ENCODE measurements at regions not wholly inside any gene's neighbourhood (a gene's known extent, or its start where the extent isn't known, plus 50 kb on each side); places are given as distances from the start of the nearest gene placed in this dataset.

GRCh38 chr9:135415586-135415985 lies 64.0 kb upstream of the PPP1R26 start:
- no peaks in the 10 kb centered on the region for H3K9me3 Mint-ChIP-seq (ENCODE audit: insufficient read depth)
- H4K20me1 ChIP-seq (ENCODE audit: control insufficient read depth, insufficient read depth, low read length, poor library complexity, severe bottlenecking) = no peaks in the 10 kb centered on the region
- H3K9ac ChIP-seq (ENCODE audit: low read length) = no peak overlapping the region
- H2AFZ ChIP-seq (ENCODE audit: insufficient read depth, low read depth, low read length, poor library complexity, severe bottlenecking) = no peak overlapping the region
- peaks cover 0 to 10% (median 0%) of the 10 kb centered on the region in 4 experiments for H3K27me3 ChIP-seq (replicated peaks in 1 of 4; ENCODE audit: control extremely low read depth in 1 of 4, control insufficient read depth in 3 of 4, insufficient read depth in 4 of 4, low read length in 3 of 4)
- ChIA-PET CTCF (no interaction called here), POLR2A (no interaction called here)
- H3K79me2 ChIP-seq (ENCODE audit: control insufficient read depth, insufficient read depth, low read length) = no peaks in the 10 kb centered on the region
- H3K4me3 ChIP-seq (ENCODE audit: control extremely low read depth in 1 of 5, extremely low read depth in 1 of 5, insufficient read depth in 1 of 5, low read depth in 2 of 5, low read length in 4 of 5) = no peak overlapping the region
- H3K27me3 Mint-ChIP-seq = peaks cover 22% of the 10 kb centered on the region
- H3K36me3 ChIP-seq (replicated peaks in 1 of 2; ENCODE audit: control extremely low read depth in 1 of 2, control insufficient read depth in 1 of 2, extremely low read depth in 1 of 2, insufficient read depth in 2 of 2, low read length in 1 of 2) = no peaks in the 10 kb centered on the region
- H3K4me1 Mint-ChIP-seq = no peaks in the 10 kb centered on the region
- H3K4me2 ChIP-seq (replicated peaks; ENCODE audit: low read depth, low read length, poor library complexity, severe bottlenecking) = no peak overlapping the region
- intact Hi-C loops (cut with micrococcal nuclease) = no loop called here
- TF ChIP-seq EZH2 (IDR thresholded peaks at IDR 0.05; ENCODE audit: borderline replicate concordance, insufficient read depth, low read depth, low read length, poor library complexity, severe bottlenecking) (no peak), CTCF (IDR thresholded peaks at IDR 0.05) (no peak)
- no peaks in the 10 kb centered on the region for H3K4me1 ChIP-seq (ENCODE audit: control insufficient read depth in 2 of 2, insufficient read depth in 2 of 2, low read length in 2 of 2)
- H3K4me3 Mint-ChIP-seq = no peak overlapping the region
- H3K27ac Mint-ChIP-seq = no peak overlapping the region
- ATAC-seq (ENCODE audit: low read depth) (no peak), DNase-seq (no peak)
- H3K9me3 ChIP-seq (ENCODE audit: control extremely low read depth in 1 of 3, control insufficient read depth in 2 of 3, insufficient read depth in 1 of 3, low read length in 2 of 3) = no peaks in the 10 kb centered on the region
- 94% methylated on average over 10 of the region's 10 CpGs for WGBS (ENCODE audit: insufficient coverage)
- no peak overlapping the region for H3K27ac ChIP-seq (ENCODE audit: low read length in 2 of 2)

- no peak overlapping the region for H3K27ac Mint-ChIP-seq
Observed at GRCh38 chr9:135416664-135417290, 62.8 kb upstream of the PPP1R26 start.

More at GRCh38 chr9:135416664-135417290, 62.8 kb upstream of the PPP1R26 start:
- Histone ChIP-seq H3K9ac (ENCODE audit: low read length) (no peak overlapping the region), H2AFZ (ENCODE audit: insufficient read depth, low read depth, low read length, poor library complexity, severe bottlenecking) (no peak overlapping the region), H3K27ac (ENCODE audit: low read length in 2 of 2) (no peak overlapping the region), H3K4me1 (ENCODE audit: control insufficient read depth in 2 of 2, insufficient read depth in 2 of 2, low read length in 2 of 2) (no peaks in the 10 kb centered on the region), H3K4me2 (replicated peaks; ENCODE audit: low read depth, low read length, poor library complexity, severe bottlenecking) (no peak overlapping the region), H3K27me3 (replicated peaks in 1 of 4; ENCODE audit: control extremely low read depth in 1 of 4, control insufficient read depth in 3 of 4, insufficient read depth in 4 of 4, low read length in 3 of 4) (peaks cover 0 to 10% (median 0%) of the 10 kb centered on the region in 4 experiments), H3K4me3 (ENCODE audit: control extremely low read depth in 1 of 5, extremely low read depth in 1 of 5, insufficient read depth in 1 of 5, low read depth in 2 of 5, low read length in 4 of 5) (no peak overlapping the region), H3K9me3 (ENCODE audit: control extremely low read depth in 1 of 3, control insufficient read depth in 2 of 3, insufficient read depth in 1 of 3, low read length in 2 of 3) (no peaks in the 10 kb centered on the region), H4K20me1 (ENCODE audit: control insufficient read depth, insufficient read depth, low read length, poor library complexity, severe bottlenecking) (no peaks in the 10 kb centered on the region), H3K36me3 (replicated peaks in 1 of 2; ENCODE audit: control extremely low read depth in 1 of 2, control insufficient read depth in 1 of 2, extremely low read depth in 1 of 2, insufficient read depth in 2 of 2, low read length in 1 of 2) (no peaks in the 10 kb centered on the region), H3K79me2 (ENCODE audit: control insufficient read depth, insufficient read depth, low read length) (no peaks in the 10 kb centered on the region)
- ChIA-PET CTCF (interaction anchor here (1.0 kb wide), 1 partner anchor 967 kb away, joined by 3 read pairs; no protein-coding TSS in a partner anchor), POLR2A (no interaction called here)
- WGBS (ENCODE audit: insufficient coverage) = 77% methylated on average over 5 of the region's 10 CpGs
- H3K9me3 Mint-ChIP-seq (ENCODE audit: insufficient read depth) = no peaks in the 10 kb centered on the region
- no peak for TF ChIP-seq EZH2 (IDR thresholded peaks at IDR 0.05; ENCODE audit: borderline replicate concordance, insufficient read depth, low read depth, low read length, poor library complexity, severe bottlenecking)
- no peak for TF ChIP-seq CTCF (IDR thresholded peaks at IDR 0.05)
- peaks cover 22% of the 10 kb centered on the region for H3K27me3 Mint-ChIP-seq
- no peak overlapping the region for H3K4me3 Mint-ChIP-seq
- no peaks in the 10 kb centered on the region for H3K4me1 Mint-ChIP-seq
- ATAC-seq (ENCODE audit: low read depth) (no peak), DNase-seq (no peak)
- intact Hi-C loops (cut with micrococcal nuclease) = no loop called here
